CD4-positive, alpha-beta T cell (primary cell): ENCODE measurements at regions not wholly inside any gene's neighbourhood (a gene's known extent, or its start where the extent isn't known, plus 50 kb on each side); places are given as distances from the start of the nearest gene placed in this dataset.
A peak's percentile ranks its signal among the peaks of the same experiment; 100 is the strongest.

Experiments
- ATAC-seq: fragments of 200-7000 bp; cut with Tn5 transposase; one replicate; pipeline ENCODE4 v1.10.0; 2022; ENCODE audit warnings: mild to moderate bottlenecking; ENCODE audit not compliant: poor library complexity
- CTCF ChIA-PET: fragments of 350-600 bp; sonication (Branson Sonifier 250); formaldehyde crosslinking; loops from one replicate; lab custom pipeline; 2021; ENCODE audit warnings: antibody characterized with exemption, inconsistent platforms; lab: Charles Lee
- POLR2A ChIA-PET: fragments of 350-600 bp; sonication (Branson Sonifier 250); formaldehyde crosslinking; loops from one replicate; lab custom pipeline; 2021; ENCODE audit warnings: antibody characterized with exemption, inconsistent platforms; lab: Charles Lee
- DNase-seq, 14 experiments: peaks; one replicate each; pipeline ENCODE4 v3.0.0-alpha.2; 2013 to 2020; ENCODE audit warnings: mixed read lengths in 2 of 14
- H3K27ac ChIP-seq, 2 donors: one replicate each; pipeline versions ENCODE4 v1.5.1 to v1.7.0; 2013; ENCODE audit warnings: low read length in 2 of 2, low read depth in 1 of 2, mild to moderate bottlenecking in 1 of 2
- H3K27me3 ChIP-seq, 2 experiments: 1 replicate in 1 of 2; 2 replicates in 1 of 2; pipeline versions ENCODE4 v1.6.1 to v1.7.0; 2013; ENCODE audit warnings: low read length in 2 of 2, control low read depth in 1 of 2, mild to moderate bottlenecking in 1 of 2, moderate library complexity in 1 of 2; ENCODE audit not compliant: insufficient read depth in 2 of 2, control insufficient read depth in 1 of 2
- H3K36me3 ChIP-seq: one replicate; pipeline ENCODE4 v1.6.1; 2013; ENCODE audit warnings: low read length, control low read depth; ENCODE audit not compliant: insufficient read depth
- H3K4me1 ChIP-seq: one replicate; pipeline ENCODE4 v1.6.1; 2013; ENCODE audit warnings: low read length, control low read depth; ENCODE audit not compliant: insufficient read depth
- H3K4me3 ChIP-seq: one replicate; pipeline ENCODE4 v1.5.1; 2013; ENCODE audit warnings: mild to moderate bottlenecking, low read length, moderate library complexity
- H3K9me3 ChIP-seq, 2 experiments: 1 replicate in 1 of 2; 2 replicates in 1 of 2; pipeline versions ENCODE4 v1.6.1 to v1.7.0; 2013; ENCODE audit warnings: low read length in 2 of 2, mild to moderate bottlenecking in 2 of 2, control low read depth in 1 of 2, moderate library complexity in 1 of 2; ENCODE audit not compliant: control insufficient read depth in 1 of 2, insufficient read depth in 1 of 2
- H3K27ac Mint-ChIP-seq: one replicate; pipeline ENCODE4 v1.8.0; 2020; ENCODE audit warnings: mixed read lengths
- H3K27me3 Mint-ChIP-seq: one replicate; pipeline ENCODE4 v1.8.0; 2021; ENCODE audit warnings: mixed read lengths
- H3K36me3 Mint-ChIP-seq: one replicate; pipeline ENCODE4 v1.8.0; 2021; ENCODE audit warnings: low read depth, mixed read lengths
- H3K4me1 Mint-ChIP-seq: one replicate; pipeline ENCODE4 v1.8.0; 2021; ENCODE audit warnings: low read depth, mixed read lengths
- H3K4me3 Mint-ChIP-seq: one replicate; pipeline ENCODE4 v1.8.0; 2020; ENCODE audit warnings: mild to moderate bottlenecking, mixed read lengths
- H3K9me3 Mint-ChIP-seq: one replicate; pipeline ENCODE4 v1.8.0; 2020; ENCODE audit warnings: mixed read lengths
- intact Hi-C, 2 experiments: fragments of 100-400 bp; cut with DNase I in 1 of 2; cut with micrococcal nuclease in 1 of 2; formaldehyde crosslinking; loops; one replicate each; pipeline versions ENCODE4 v1.15.1 to v1.9.0; 2023 to 2025; cut with DNase I, micrococcal nuclease
- TF ChIP-seq, protein P1 (sequence below): fragments of 200-600 bp; IDR thresholded peaks from one replicate; pipeline ENCODE4 v1.8.0; 2022; ENCODE audit warnings: antibody characterized with exemption, mild to moderate bottlenecking

GRCh38 chr1:34597877-34598514, 156.9 kb upstream of the GJB5 start:
- no peaks in the 10 kb centered on the region for H3K9me3 ChIP-seq
- no peaks in the 10 kb centered on the region for H3K36me3 Mint-ChIP-seq
- H3K4me3 Mint-ChIP-seq, result no peak overlapping the region
- no peak overlapping the region for H3K27ac ChIP-seq
- H3K27me3 Mint-ChIP-seq, result peaks cover 19% of the 10 kb centered on the region
- CTCF ChIA-PET, result no interaction called here
- TF ChIP-seq, protein P1, sequence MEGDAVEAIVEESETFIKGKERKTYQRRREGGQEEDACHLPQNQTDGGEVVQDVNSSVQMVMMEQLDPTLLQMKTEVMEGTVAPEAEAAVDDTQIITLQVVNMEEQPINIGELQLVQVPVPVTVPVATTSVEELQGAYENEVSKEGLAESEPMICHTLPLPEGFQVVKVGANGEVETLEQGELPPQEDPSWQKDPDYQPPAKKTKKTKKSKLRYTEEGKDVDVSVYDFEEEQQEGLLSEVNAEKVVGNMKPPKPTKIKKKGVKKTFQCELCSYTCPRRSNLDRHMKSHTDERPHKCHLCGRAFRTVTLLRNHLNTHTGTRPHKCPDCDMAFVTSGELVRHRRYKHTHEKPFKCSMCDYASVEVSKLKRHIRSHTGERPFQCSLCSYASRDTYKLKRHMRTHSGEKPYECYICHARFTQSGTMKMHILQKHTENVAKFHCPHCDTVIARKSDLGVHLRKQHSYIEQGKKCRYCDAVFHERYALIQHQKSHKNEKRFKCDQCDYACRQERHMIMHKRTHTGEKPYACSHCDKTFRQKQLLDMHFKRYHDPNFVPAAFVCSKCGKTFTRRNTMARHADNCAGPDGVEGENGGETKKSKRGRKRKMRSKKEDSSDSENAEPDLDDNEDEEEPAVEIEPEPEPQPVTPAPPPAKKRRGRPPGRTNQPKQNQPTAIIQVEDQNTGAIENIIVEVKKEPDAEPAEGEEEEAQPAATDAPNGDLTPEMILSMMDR, result peak; percentile 26
- H3K27ac Mint-ChIP-seq, result no peak overlapping the region
- no peaks in the 10 kb centered on the region for H3K4me1 ChIP-seq
- H3K27me3 ChIP-seq, result no peaks in the 10 kb centered on the region
- DNase-seq, result peak in 11 of 14 experiments; percentile 2 to 41 (median 19)
- no peak overlapping the region for H3K4me3 ChIP-seq
- ATAC-seq, result no peak
- H3K9me3 Mint-ChIP-seq, result no peaks in the 10 kb centered on the region
- no peaks in the 10 kb centered on the region for H3K4me1 Mint-ChIP-seq
- POLR2A ChIA-PET, result no interaction called here
- H3K36me3 ChIP-seq, result no peaks in the 10 kb centered on the region
- intact Hi-C loops, result no loop called here

DNA sequence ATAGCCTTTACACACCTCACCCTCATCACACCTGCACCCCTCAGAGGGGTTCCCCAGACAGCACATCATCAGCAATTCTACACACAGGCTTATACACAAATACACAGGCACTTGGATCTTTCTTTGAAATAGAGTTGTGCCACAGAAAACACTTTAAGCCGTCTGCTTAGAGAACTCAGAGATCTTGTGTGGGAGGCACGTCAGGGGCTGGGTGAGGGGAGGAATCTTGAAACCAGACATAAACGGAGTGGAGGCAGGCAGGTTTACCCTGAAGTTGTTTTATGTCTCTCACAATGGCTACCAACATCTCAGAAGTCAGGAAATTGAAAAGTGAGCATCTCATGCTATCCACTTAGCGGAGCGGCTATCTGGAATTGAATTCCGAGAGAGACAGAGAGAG, 151.9 kb upstream of the GJB5 start:
- Mint-ChIP-seq H3K27me3 (peaks cover 27% of the 10 kb centered on the region), H3K4me1 (no peaks in the 10 kb centered on the region), H3K36me3 (no peaks in the 10 kb centered on the region), H3K4me3 (no peak overlapping the region), H3K27ac (no peak overlapping the region), H3K9me3 (no peaks in the 10 kb centered on the region)
- TF ChIP-seq, protein P1, result no peak
- Histone ChIP-seq H3K4me1 (no peaks in the 10 kb centered on the region), H3K27me3 (peaks cover 0 to 4% of the 10 kb centered on the region in 2 experiments), H3K4me3 (no peak overlapping the region), H3K36me3 (no peaks in the 10 kb centered on the region), H3K9me3 (no peaks in the 10 kb centered on the region), H3K27ac (no peak overlapping the region)
- ATAC-seq (no peak), DNase-seq (no peak)
- POLR2A ChIA-PET, result no interaction called here
- intact Hi-C loops, result no loop called here
- CTCF ChIA-PET, result no interaction called here

- H3K27ac Mint-ChIP-seq, result no peak overlapping the region
- intact Hi-C loops, result no loop called here
- no peaks in the 10 kb centered on the region for H3K36me3 Mint-ChIP-seq
- ChIA-PET CTCF (no interaction called here), POLR2A (no interaction called here)
- no peak for ATAC-seq
- no peaks in the 10 kb centered on the region for H3K4me1 Mint-ChIP-seq
- H3K27me3 Mint-ChIP-seq, result peaks cover 33% of the 10 kb centered on the region
- Histone ChIP-seq H3K27me3 (peaks cover 0 to 4% of the 10 kb centered on the region in 2 experiments), H3K4me3 (no peak overlapping the region), H3K36me3 (no peaks in the 10 kb centered on the region), H3K9me3 (no peaks in the 10 kb centered on the region), H3K4me1 (no peaks in the 10 kb centered on the region), H3K27ac (no peak overlapping the region)
- no peaks in the 10 kb centered on the region for H3K9me3 Mint-ChIP-seq
- no peak overlapping the region for H3K4me3 Mint-ChIP-seq
- TF ChIP-seq, protein P1, result no peak
- no peak for DNase-seq
Measured at GRCh38 chr1:34603594-34603993, 151.3 kb upstream of the GJB5 start.
